CD14-positive monocyte (primary cell): ENCODE measurements at regions not wholly inside any gene's neighbourhood (a gene's known extent, or its start where the extent isn't known, plus 50 kb on each side); places are given as distances from the start of the nearest gene placed in this dataset.

Experiments
- DNase-seq, 3 donors: peaks; one replicate each; pipeline ENCODE4 v3.0.0-alpha.2; 2011 to 2022
- H2AFZ ChIP-seq: 2 replicates; pipeline ENCODE4 v1.6.0; 2012; ENCODE audit warnings: mild to moderate bottlenecking, low read depth, low read length, inconsistent platforms; ENCODE audit not compliant: insufficient read depth, poor library complexity, severe bottlenecking
- H3K27ac ChIP-seq, 2 donors: 1 replicate in 1 of 2; 2 replicates in 1 of 2; pipeline ENCODE4 v1.5.1; 2012 to 2013; ENCODE audit warnings: low read length in 2 of 2, control low read depth in 1 of 2, inconsistent platforms in 1 of 2, low read depth in 1 of 2, mild to moderate bottlenecking in 1 of 2
- H3K27me3 ChIP-seq, 2 donors: one replicate each; pipeline versions ENCODE4 v1.6.0 to v1.6.1; 2011 to 2013; ENCODE audit warnings: low read length in 2 of 2; ENCODE audit not compliant: control insufficient read depth in 2 of 2, insufficient read depth in 2 of 2
- H3K36me3 ChIP-seq, 2 donors: replicated peaks in 1 of 2; 1 replicate in 1 of 2; 2 replicates in 1 of 2; pipeline versions ENCODE4 v1.5.1 to v1.6.1; 2012 to 2013; ENCODE audit warnings: low read length in 2 of 2, control low read depth in 1 of 2, inconsistent platforms in 1 of 2, mild to moderate bottlenecking in 1 of 2; ENCODE audit not compliant: insufficient read depth in 2 of 2, control insufficient read depth in 1 of 2
- H3K4me1 ChIP-seq, 2 donors: 1 replicate in 1 of 2; 2 replicates in 1 of 2; pipeline versions ENCODE4 v1.5.1 to v1.6.1; 2012 to 2013; ENCODE audit warnings: low read length in 2 of 2, control low read depth in 1 of 2, inconsistent platforms in 1 of 2, mild to moderate bottlenecking in 1 of 2, moderate library complexity in 1 of 2; ENCODE audit not compliant: insufficient read depth in 2 of 2, control insufficient read depth in 1 of 2
- H3K4me2 ChIP-seq: replicated peaks from 2 replicates; pipeline ENCODE3; 2012; ENCODE audit warnings: low read length, moderate library complexity, mild to moderate bottlenecking; ENCODE audit not compliant: poor library complexity, severe bottlenecking; ENCODE audit errors: extremely low read depth
- H3K4me3 ChIP-seq, 3 experiments: fragments of 200-600 bp in 1 of 3; sonication (generic) in 1 of 3; replicated peaks in 1 of 3; 1 replicate in 2 of 3; 2 replicates in 1 of 3; pipeline ENCODE4 v1.5.1; 2011 to 2013; ENCODE audit warnings: low read length in 3 of 3, mild to moderate bottlenecking in 3 of 3, control low read depth in 2 of 3, low read depth in 2 of 3, inconsistent platforms in 1 of 3, moderate library complexity in 1 of 3
- H3K79me2 ChIP-seq: 2 replicates; pipeline ENCODE4 v1.6.0; 2012; ENCODE audit warnings: mild to moderate bottlenecking, control low read depth, inconsistent platforms, low read length, moderate library complexity; ENCODE audit not compliant: insufficient read depth
- H3K9ac ChIP-seq: 2 replicates; pipeline ENCODE4 v1.6.0; 2017; ENCODE audit warnings: low read length, mild to moderate bottlenecking; ENCODE audit not compliant: insufficient read depth, poor library complexity, severe bottlenecking
- H3K9me3 ChIP-seq, 2 donors: replicated peaks in 1 of 2; 1 replicate in 1 of 2; 2 replicates in 1 of 2; pipeline versions ENCODE4 v1.5.1 to v1.6.1; 2012 to 2013; ENCODE audit warnings: low read length in 2 of 2, control low read depth in 1 of 2; ENCODE audit not compliant: control insufficient read depth in 1 of 2, insufficient read depth in 1 of 2
- H4K20me1 ChIP-seq: 2 replicates; pipeline ENCODE4 v1.6.0; 2012; ENCODE audit warnings: mild to moderate bottlenecking, low read length, control low read depth, moderate library complexity; ENCODE audit not compliant: insufficient read depth
- H3K27ac Mint-ChIP-seq, 7 donors: one replicate each; pipeline ENCODE4 v1.8.0; 2020; ENCODE audit warnings: mild to moderate bottlenecking in 7 of 7, mixed read lengths in 7 of 7, moderate library complexity in 6 of 7, inconsistent platforms in 2 of 7
- H3K27me3 Mint-ChIP-seq, 3 donors: one replicate each; pipeline ENCODE4 v1.8.0; 2021 to 2022; ENCODE audit warnings: low read depth in 3 of 3, mild to moderate bottlenecking in 3 of 3, mixed read lengths in 3 of 3, moderate library complexity in 3 of 3, inconsistent platforms in 1 of 3
- H3K36me3 Mint-ChIP-seq, 2 donors: one replicate each; pipeline ENCODE4 v1.8.0; 2020; ENCODE audit warnings: mixed read lengths in 2 of 2, inconsistent platforms in 1 of 2, mild to moderate bottlenecking in 1 of 2
- H3K4me1 Mint-ChIP-seq: one replicate; pipeline ENCODE4 v1.8.0; 2020; ENCODE audit warnings: mild to moderate bottlenecking, mixed read lengths
- H3K4me3 Mint-ChIP-seq, 2 donors: one replicate each; pipeline ENCODE4 v1.8.0; 2020; ENCODE audit warnings: mild to moderate bottlenecking in 2 of 2, mixed read lengths in 2 of 2, moderate library complexity in 1 of 2
- H3K9me3 Mint-ChIP-seq, 7 donors: one replicate each; pipeline ENCODE4 v1.8.0; 2020 to 2022; ENCODE audit warnings: mixed read lengths in 7 of 7, mild to moderate bottlenecking in 6 of 7, moderate library complexity in 6 of 7, inconsistent platforms in 2 of 7
- WGBS: methylation state at CpG from one replicate; pipeline ENCODE4 v1.1.5; 2013; ENCODE audit warnings: missing lambda C conversion rate; ENCODE audit not compliant: insufficient coverage; 5-methylcytosine and 5-hydroxymethylcytosine counted together
- intact Hi-C, 2 donors: fragments of 100-400 bp; cut with micrococcal nuclease; formaldehyde crosslinking; loops; one replicate each; pipeline versions ENCODE4 v1.15.0 to v1.15.1; 2023
- TF ChIP-seq, protein P1 (sequence below): fragments of 200-600 bp; IDR thresholded peaks from one replicate; pipeline ENCODE4 v1.8.0; 2022; ENCODE audit warnings: antibody characterized with exemption, mild to moderate bottlenecking

GRCh38 chr20:37464611-37465010 lies 56.4 kb upstream of the NNAT start:
- TF ChIP-seq, protein P1, sequence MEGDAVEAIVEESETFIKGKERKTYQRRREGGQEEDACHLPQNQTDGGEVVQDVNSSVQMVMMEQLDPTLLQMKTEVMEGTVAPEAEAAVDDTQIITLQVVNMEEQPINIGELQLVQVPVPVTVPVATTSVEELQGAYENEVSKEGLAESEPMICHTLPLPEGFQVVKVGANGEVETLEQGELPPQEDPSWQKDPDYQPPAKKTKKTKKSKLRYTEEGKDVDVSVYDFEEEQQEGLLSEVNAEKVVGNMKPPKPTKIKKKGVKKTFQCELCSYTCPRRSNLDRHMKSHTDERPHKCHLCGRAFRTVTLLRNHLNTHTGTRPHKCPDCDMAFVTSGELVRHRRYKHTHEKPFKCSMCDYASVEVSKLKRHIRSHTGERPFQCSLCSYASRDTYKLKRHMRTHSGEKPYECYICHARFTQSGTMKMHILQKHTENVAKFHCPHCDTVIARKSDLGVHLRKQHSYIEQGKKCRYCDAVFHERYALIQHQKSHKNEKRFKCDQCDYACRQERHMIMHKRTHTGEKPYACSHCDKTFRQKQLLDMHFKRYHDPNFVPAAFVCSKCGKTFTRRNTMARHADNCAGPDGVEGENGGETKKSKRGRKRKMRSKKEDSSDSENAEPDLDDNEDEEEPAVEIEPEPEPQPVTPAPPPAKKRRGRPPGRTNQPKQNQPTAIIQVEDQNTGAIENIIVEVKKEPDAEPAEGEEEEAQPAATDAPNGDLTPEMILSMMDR, result no peak
- Histone ChIP-seq H3K4me1 (no peaks in the 10 kb centered on the region), H3K4me3 (no peak overlapping the region), H4K20me1 (no peaks in the 10 kb centered on the region), H3K36me3 (no peaks in the 10 kb centered on the region), H3K9ac (no peak overlapping the region), H3K27me3 (peaks cover 0 to 3% of the 10 kb centered on the region in 2 donors), H3K27ac (no peak overlapping the region), H3K79me2 (no peaks in the 10 kb centered on the region), H2AFZ (no peak overlapping the region), H3K4me2 (no peak overlapping the region), H3K9me3 (peaks cover 0 to 3% of the 10 kb centered on the region in 2 donors)
- no peaks in the 10 kb centered on the region for H3K36me3 Mint-ChIP-seq
- H3K9me3 Mint-ChIP-seq, result peaks cover 3 to 15% (median 7%) of the 10 kb centered on the region in 7 donors
- DNase-seq, result no peak
- WGBS, result 70% methylated on average over 5 of the region's 5 CpGs
- intact Hi-C loops, result no loop called here
- no peak overlapping the region for H3K27ac Mint-ChIP-seq
- no peak overlapping the region for H3K4me3 Mint-ChIP-seq
- peaks cover 5% of the 10 kb centered on the region for H3K4me1 Mint-ChIP-seq
- peaks cover 13 to 18% (median 18%) of the 10 kb centered on the region in 3 donors for H3K27me3 Mint-ChIP-seq
